ENCODE measurements at regions not wholly inside any gene's neighbourhood (a gene's known extent, or its start where the extent isn't known, plus 50 kb on each side); places are given as distances from the start of the nearest gene placed in this dataset.

- intact Hi-C loops (cut with DNase I; ENCODE audit: low total_unique reads), result no loop called here
- TF ChIP-seq POLR2A (IDR thresholded peaks at IDR 0.05) (no peak), CTCF (IDR thresholded peaks at IDR 0.05) (no peak)
- 38 to 69% methylated on average over 2 of the region's 2 CpGs for WGBS, 2 donors
- no peak for DNase-seq (ENCODE audit: low spot score in 2 of 2)
- H3K4me3 ChIP-seq (ENCODE audit: low read depth, poor library complexity, severe bottlenecking), result no peak overlapping the region
Observed at GRCh38 chr12:54744590-54744989, 96.4 kb upstream of the DCD start.

GRCh38 chr12:54740882-54741281, 92.7 kb upstream of the DCD start:
- intact Hi-C loops (cut with DNase I; ENCODE audit: low total_unique reads), result no loop called here
- TF ChIP-seq POLR2A (IDR thresholded peaks at IDR 0.05), result no peak
- no peak for TF ChIP-seq CTCF (IDR thresholded peaks at IDR 0.05)
- WGBS, 2 donors, result 81 to 86% methylated on average over 1 of the region's 1 CpG

GRCh38 chr12:54736549-54736948, 88.4 kb upstream of the DCD start:
- WGBS, 2 donors, result 84 to 87% methylated on average over 2 of the region's 2 CpGs
- no peak for DNase-seq (ENCODE audit: low spot score in 2 of 2)
- intact Hi-C loops (cut with DNase I; ENCODE audit: low total_unique reads), result no loop called here
- H3K4me3 ChIP-seq (ENCODE audit: low read depth, poor library complexity, severe bottlenecking), result no peak overlapping the region
- TF ChIP-seq CTCF (IDR thresholded peaks at IDR 0.05) (no peak), POLR2A (IDR thresholded peaks at IDR 0.05) (no peak)

More at GRCh38 chr12:54740882-54741281, 92.7 kb upstream of the DCD start:
- H3K4me3 ChIP-seq (ENCODE audit: low read depth, poor library complexity, severe bottlenecking), result no peak overlapping the region
- DNase-seq (ENCODE audit: low spot score in 2 of 2), result no peak

GRCh38 chr12:54734196-54734950, 86.2 kb upstream of the DCD start:
- 82 to 86% methylated on average over 4 of the region's 4 CpGs for WGBS, 2 donors
- DNase-seq (ENCODE audit: low spot score in 2 of 2), result no peak
- no peak overlapping the region for H3K4me3 ChIP-seq (ENCODE audit: low read depth, poor library complexity, severe bottlenecking)
- intact Hi-C loops (cut with DNase I; ENCODE audit: low total_unique reads), result no loop called here
- no peak for TF ChIP-seq CTCF (IDR thresholded peaks at IDR 0.05)
- no peak for TF ChIP-seq POLR2A (IDR thresholded peaks at IDR 0.05)

GRCh38 chr12:54725233-54725843, 77.2 kb upstream of the DCD start:
- H3K4me3 ChIP-seq (ENCODE audit: low read depth, poor library complexity, severe bottlenecking), result no peak overlapping the region
- WGBS, 2 donors, result 35 to 42% methylated on average over 5 of the region's 5 CpGs
- TF ChIP-seq POLR2A (IDR thresholded peaks at IDR 0.05) (no peak), CTCF (IDR thresholded peaks at IDR 0.05) (no peak)
- intact Hi-C loops (cut with DNase I; ENCODE audit: low total_unique reads), result no loop called here
- DNase-seq (ENCODE audit: low spot score in 2 of 2), result no peak

All from lower leg skin (tissue), 4 donors.